Lower leg skin (tissue), 3 donors: ENCODE measurements at regions not wholly inside any gene's neighbourhood (a gene's known extent, or its start where the extent isn't known, plus 50 kb on each side); places are given as distances from the start of the nearest gene placed in this dataset.

Experiments used
- POLR2A ChIP-seq, 2 donors: fragments of 450-650 bp; IDR thresholded peaks; one replicate each; pipeline ENCODE4 v1.6.1; 2016 to 2017; ENCODE audit warnings: antibody characterized with exemption in 2 of 2, mild to moderate bottlenecking in 1 of 2, moderate library complexity in 1 of 2
- TF ChIP-seq, protein P1 (sequence below), 3 donors: fragments of 450-650 bp; IDR thresholded peaks; one replicate each; pipeline ENCODE4 v1.5.1; 2016; ENCODE audit warnings: antibody characterized with exemption in 3 of 3, mild to moderate bottlenecking in 3 of 3, moderate library complexity in 2 of 3

DNA sequence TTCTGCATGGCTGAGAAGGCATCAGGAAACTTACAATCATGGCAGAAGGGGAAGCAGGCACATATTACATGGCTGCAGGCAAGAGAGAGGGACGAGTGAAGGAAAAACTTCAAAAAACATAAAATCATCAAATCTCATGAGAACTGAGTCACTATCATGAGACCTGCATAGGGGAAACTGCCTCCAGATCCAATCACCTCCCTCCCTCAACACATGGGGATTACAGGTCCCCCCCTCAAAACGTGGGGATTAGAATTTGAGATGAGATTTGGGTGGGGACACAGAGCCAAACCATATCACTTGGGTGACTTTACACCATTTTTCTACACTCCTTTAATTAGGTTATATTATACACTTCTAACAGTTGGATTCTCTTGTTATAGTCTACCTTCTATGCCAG is 490.7 kb upstream of the KCND2 start:
- TF ChIP-seq POLR2A (IDR thresholded peaks at IDR 0.05): no peak
- TF ChIP-seq, protein P1, sequence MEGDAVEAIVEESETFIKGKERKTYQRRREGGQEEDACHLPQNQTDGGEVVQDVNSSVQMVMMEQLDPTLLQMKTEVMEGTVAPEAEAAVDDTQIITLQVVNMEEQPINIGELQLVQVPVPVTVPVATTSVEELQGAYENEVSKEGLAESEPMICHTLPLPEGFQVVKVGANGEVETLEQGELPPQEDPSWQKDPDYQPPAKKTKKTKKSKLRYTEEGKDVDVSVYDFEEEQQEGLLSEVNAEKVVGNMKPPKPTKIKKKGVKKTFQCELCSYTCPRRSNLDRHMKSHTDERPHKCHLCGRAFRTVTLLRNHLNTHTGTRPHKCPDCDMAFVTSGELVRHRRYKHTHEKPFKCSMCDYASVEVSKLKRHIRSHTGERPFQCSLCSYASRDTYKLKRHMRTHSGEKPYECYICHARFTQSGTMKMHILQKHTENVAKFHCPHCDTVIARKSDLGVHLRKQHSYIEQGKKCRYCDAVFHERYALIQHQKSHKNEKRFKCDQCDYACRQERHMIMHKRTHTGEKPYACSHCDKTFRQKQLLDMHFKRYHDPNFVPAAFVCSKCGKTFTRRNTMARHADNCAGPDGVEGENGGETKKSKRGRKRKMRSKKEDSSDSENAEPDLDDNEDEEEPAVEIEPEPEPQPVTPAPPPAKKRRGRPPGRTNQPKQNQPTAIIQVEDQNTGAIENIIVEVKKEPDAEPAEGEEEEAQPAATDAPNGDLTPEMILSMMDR (IDR thresholded peaks at IDR 0.05): no peak
